KMS-11 (cell line): ENCODE measurements at regions not wholly inside any gene's neighbourhood (a gene's known extent, or its start where the extent isn't known, plus 50 kb on each side); places are given as distances from the start of the nearest gene placed in this dataset.

ENCODE experiments used
- H2AFZ ChIP-seq: fragments of 200-600 bp; sonication (generic); 2 replicates; pipeline ENCODE4 v1.6.1; 2016; ENCODE audit warnings: antibody characterized with exemption, mixed run types, low read depth
- H3K27ac ChIP-seq: fragments of 200-600 bp; sonication (generic); 2 replicates; pipeline ENCODE4 v1.6.1; 2016; ENCODE audit warnings: mild to moderate bottlenecking, mixed run types
- H3K27me3 ChIP-seq: fragments of 200-600 bp; sonication (generic); 2 replicates; pipeline ENCODE4 v1.6.1; 2017; ENCODE audit warnings: mild to moderate bottlenecking, low read depth, mixed run types, moderate library complexity; ENCODE audit not compliant: insufficient read depth
- H3K36me3 ChIP-seq: fragments of 200-600 bp; sonication (generic); 2 replicates; pipeline ENCODE4 v1.6.1; 2017; ENCODE audit warnings: mild to moderate bottlenecking, mixed run types; ENCODE audit not compliant: insufficient read depth
- H3K4me1 ChIP-seq: fragments of 200-600 bp; sonication (generic); 2 replicates; pipeline ENCODE4 v1.6.1; 2016; ENCODE audit warnings: mild to moderate bottlenecking, low read depth, mixed run types; ENCODE audit not compliant: poor library complexity, severe bottlenecking
- H3K4me2 ChIP-seq: fragments of 200-600 bp; sonication (generic); 2 replicates; pipeline ENCODE4 v1.7.0; 2016; ENCODE audit warnings: mild to moderate bottlenecking, mixed run types
- H3K4me3 ChIP-seq: fragments of 200-600 bp; sonication (generic); IDR thresholded peaks from 2 replicates; pipeline ENCODE4 v1.6.1; 2017; ENCODE audit warnings: low read depth, low read length, mixed read lengths; ENCODE audit not compliant: insufficient read depth
- H3K79me2 ChIP-seq: fragments of 200-600 bp; sonication (generic); 2 replicates; pipeline ENCODE4 v1.6.1; 2016; ENCODE audit warnings: low read depth, mixed run types; ENCODE audit not compliant: insufficient read depth
- H3K9ac ChIP-seq: fragments of 200-600 bp; sonication (generic); 2 replicates; pipeline ENCODE4 v1.6.1; 2016; ENCODE audit warnings: mild to moderate bottlenecking, mixed run types
- H4K20me1 ChIP-seq: fragments of 200-600 bp; sonication (generic); 2 replicates; pipeline ENCODE4 v1.6.1; 2016; ENCODE audit warnings: mild to moderate bottlenecking, mixed run types; ENCODE audit not compliant: insufficient read depth
- CTCF ChIP-seq: fragments of 200-600 bp; sonication (generic); conservative IDR thresholded peaks from 2 replicates; pipeline ENCODE4 v1.6.1; 2017; ENCODE audit warnings: low read depth, mild to moderate bottlenecking, antibody characterized with exemption, low read length, moderate library complexity, mixed read lengths

DNA sequence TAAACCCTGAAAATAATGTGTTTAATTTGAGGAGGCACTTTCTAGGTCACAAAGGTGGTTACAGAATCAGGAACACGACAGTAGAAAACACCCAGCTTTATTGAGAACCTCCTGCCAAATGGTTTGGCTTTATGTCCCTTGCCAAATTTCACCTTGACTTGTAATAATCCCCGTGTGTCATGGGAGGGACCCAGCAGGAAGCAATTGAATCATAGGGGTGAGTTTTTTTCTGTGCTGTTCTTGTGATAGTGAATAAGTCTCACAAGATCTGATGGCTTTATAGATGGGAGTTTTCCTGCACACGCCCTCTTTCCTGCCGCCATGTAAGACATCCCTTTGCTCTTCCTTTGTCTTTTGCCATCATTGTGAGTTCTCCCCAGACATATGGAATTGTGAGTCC is 193.8 kb upstream of the KLF6 start:
- H3K79me2 ChIP-seq: no peaks in the 10 kb centered on the region

DNA sequence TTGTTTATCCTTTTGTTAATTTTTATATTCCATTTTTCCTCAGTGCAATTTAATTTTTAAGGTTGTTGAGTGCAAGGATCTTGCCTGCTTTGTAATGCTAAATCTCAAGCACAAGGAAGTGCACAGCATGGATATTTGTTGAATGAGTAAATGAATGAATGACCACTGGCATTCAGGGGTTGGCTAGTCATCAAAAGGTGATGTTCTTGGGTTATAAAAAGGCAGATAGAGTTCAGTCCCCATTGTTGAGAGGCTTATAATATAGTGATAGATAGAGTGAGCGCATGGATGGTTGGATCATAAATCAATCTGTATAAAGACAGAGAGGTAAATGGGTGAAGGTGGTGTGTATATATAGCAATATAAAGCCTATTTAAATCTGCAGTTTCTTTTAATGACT is 193.2 kb upstream of the KLF6 start:
- H4K20me1 ChIP-seq: no peaks in the 10 kb centered on the region
- no peak overlapping the region for H3K9ac ChIP-seq
- H3K79me2 ChIP-seq: no peaks in the 10 kb centered on the region
- no peak for TF ChIP-seq CTCF
- no peak overlapping the region for H3K4me2 ChIP-seq
- H3K27ac ChIP-seq: no peak overlapping the region
- H3K4me1 ChIP-seq: no peaks in the 10 kb centered on the region
- H3K27me3 ChIP-seq: no peaks in the 10 kb centered on the region
- no peak overlapping the region for H3K4me3 ChIP-seq
- no peak overlapping the region for H2AFZ ChIP-seq
- no peaks in the 10 kb centered on the region for H3K36me3 ChIP-seq

More for the DNA sequence above, 193.8 kb upstream of the KLF6 start:
- no peak for TF ChIP-seq CTCF
- no peaks in the 10 kb centered on the region for H3K4me1 ChIP-seq
- H3K4me2 ChIP-seq: no peak overlapping the region
- H3K27ac ChIP-seq: no peak overlapping the region
- no peak overlapping the region for H2AFZ ChIP-seq
- no peak overlapping the region for H3K9ac ChIP-seq
- H3K27me3 ChIP-seq: no peaks in the 10 kb centered on the region
- H3K36me3 ChIP-seq: no peaks in the 10 kb centered on the region
- no peak overlapping the region for H3K4me3 ChIP-seq
- no peaks in the 10 kb centered on the region for H4K20me1 ChIP-seq

- H3K4me1 ChIP-seq: no peaks in the 10 kb centered on the region
- TF ChIP-seq CTCF: no peak
- H3K79me2 ChIP-seq: no peaks in the 10 kb centered on the region
- H3K36me3 ChIP-seq: no peaks in the 10 kb centered on the region
- H3K27ac ChIP-seq: no peak overlapping the region
- H3K9ac ChIP-seq: no peak overlapping the region
- no peak overlapping the region for H3K4me2 ChIP-seq
- no peaks in the 10 kb centered on the region for H3K27me3 ChIP-seq
- no peak overlapping the region for H3K4me3 ChIP-seq
- no peak overlapping the region for H2AFZ ChIP-seq
- H4K20me1 ChIP-seq: no peaks in the 10 kb centered on the region
These were observed 192.8 kb upstream of the KLF6 start for GRCh38 chr10:3977761-3978160.

GRCh38 chr10:3976718-3977117 is 191.7 kb upstream of the KLF6 start:
- H3K9ac ChIP-seq: no peak overlapping the region
- H3K27me3 ChIP-seq: no peaks in the 10 kb centered on the region
- no peaks in the 10 kb centered on the region for H3K36me3 ChIP-seq
- H3K4me2 ChIP-seq: no peak overlapping the region
- no peak overlapping the region for H3K4me3 ChIP-seq
- no peaks in the 10 kb centered on the region for H3K79me2 ChIP-seq
- no peak overlapping the region for H3K27ac ChIP-seq
- no peak overlapping the region for H2AFZ ChIP-seq
- no peak for TF ChIP-seq CTCF
- no peaks in the 10 kb centered on the region for H4K20me1 ChIP-seq
- no peaks in the 10 kb centered on the region for H3K4me1 ChIP-seq

DNA sequence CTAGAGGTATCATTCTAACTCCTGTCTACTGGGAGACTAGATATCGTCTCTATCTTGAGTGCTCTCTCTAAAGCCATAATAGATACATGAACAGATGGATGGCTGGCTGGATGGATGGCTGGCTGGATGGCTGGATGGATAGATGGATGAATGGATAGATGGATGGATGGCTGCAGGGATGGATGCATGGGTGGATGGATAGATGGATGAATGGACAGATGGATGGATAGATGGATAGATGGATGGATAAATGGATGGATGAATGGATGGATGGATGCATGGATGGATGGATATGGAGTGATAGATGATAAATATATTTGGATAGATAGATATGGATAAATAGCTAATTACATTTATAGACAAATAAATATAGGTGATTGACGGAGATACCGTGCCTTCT is 191.2 kb upstream of the KLF6 start:
- no peak for TF ChIP-seq CTCF
- no peak overlapping the region for H3K4me2 ChIP-seq
- no peaks in the 10 kb centered on the region for H3K79me2 ChIP-seq

More for the DNA sequence above, 191.2 kb upstream of the KLF6 start:
- Histone ChIP-seq H2AFZ (no peak overlapping the region), H3K4me3 (no peak overlapping the region), H3K36me3 (no peaks in the 10 kb centered on the region), H3K27ac (no peak overlapping the region), H3K27me3 (no peaks in the 10 kb centered on the region), H3K9ac (no peak overlapping the region), H3K4me1 (no peaks in the 10 kb centered on the region), H4K20me1 (no peaks in the 10 kb centered on the region)
